ENCODE measurements at regions not wholly inside any gene's neighbourhood (a gene's known extent, or its start where the extent isn't known, plus 50 kb on each side); places are given as distances from the start of the nearest gene placed in this dataset.

DNA sequence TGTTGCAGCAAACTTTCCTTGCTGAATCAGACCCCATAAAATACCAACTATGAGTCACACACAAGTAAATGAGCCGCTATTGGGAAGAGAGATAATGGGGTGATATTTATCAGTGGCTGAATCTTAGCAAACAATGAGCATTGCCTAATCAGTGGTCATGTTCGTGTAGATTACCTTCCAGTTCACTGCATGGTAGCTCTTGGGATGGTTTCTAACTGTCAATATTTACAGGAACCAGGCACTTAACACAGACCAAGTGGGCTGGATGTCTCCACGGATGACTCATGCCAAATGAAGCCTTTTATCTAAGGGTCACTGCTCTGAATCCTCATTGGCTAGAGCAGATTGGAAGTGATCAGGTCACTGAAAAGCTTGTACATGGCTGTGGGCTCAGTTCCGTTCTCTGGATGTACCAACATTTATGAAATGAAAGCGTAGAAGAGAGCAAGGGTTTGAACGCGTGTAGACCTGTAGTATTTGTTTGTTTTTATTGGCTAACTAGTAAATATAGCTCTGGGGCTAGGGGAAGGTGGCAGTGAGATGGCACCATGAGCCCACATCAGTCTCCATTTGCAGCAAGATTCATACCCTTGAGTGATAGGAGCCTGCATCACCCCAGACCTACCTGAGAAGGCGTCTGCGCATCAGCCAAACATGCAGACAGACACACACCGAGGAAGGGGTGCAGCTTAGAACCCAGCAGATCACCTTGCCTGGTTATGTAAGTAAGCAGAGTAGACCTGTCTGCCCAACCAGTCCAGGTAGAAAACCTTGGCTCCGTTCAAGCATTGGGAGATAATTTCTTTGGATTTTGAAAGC is 153.3 kb downstream of the TOMM20 start:
- DNase-seq (no peak), ATAC-seq (peak; percentile 10)

DNA sequence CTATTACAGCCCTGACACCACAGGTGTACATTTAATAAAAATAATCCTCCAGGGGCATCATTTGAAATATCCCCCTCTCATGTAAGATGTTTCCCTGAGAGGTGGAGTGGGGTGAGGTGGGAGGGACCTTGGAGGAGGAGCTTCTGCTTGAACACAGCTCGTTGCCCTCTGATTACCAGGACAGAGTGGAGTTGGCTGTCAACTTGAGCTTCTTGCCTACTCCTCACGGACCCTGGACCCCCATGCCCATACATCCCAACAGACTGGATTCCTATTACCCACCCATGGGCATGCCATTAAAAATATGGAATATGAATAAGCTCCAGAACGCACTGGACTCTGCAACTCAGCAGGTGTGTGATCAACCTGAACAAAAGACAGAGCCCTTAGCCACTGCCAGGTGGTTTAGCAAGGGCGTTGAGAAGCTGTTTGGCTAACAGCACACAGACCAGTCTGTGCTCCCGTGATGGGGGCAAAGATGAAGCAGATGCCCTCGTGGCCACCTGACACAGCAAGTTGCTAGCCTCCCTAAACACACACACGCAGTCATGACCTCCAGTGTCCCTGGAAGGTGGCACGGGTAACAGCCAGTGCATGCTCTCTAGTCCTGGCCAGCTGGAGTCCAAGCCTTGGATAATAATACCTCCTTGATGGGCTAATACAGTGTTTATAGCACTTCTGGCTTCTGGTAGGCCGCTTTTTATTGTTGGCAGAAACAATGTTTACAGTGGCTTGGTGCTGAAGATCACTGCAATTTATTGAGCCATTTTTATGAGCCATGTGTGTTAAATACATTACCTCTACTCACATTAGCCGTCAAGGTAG is 155.0 kb downstream of the TOMM20 start:
- DNase-seq (no peak), ATAC-seq (no peak)
- peaks cover 2% of the 10 kb centered on the region for H3K9me3 Mint-ChIP-seq
- peaks cover 70% of the 10 kb centered on the region for H3K4me1 Mint-ChIP-seq (ENCODE audit: low read depth)
- ChIA-PET CTCF (interaction anchor here (1.0 to 1.4 kb wide), 5 partner anchors 11 to 144 kb away, joined by 3 to 4 read pairs (median 4); no protein-coding TSS in a partner anchor), POLR2A (interaction anchor here (0.6 to 1.3 kb wide), 2 partner anchors 11 to 155 kb away, joined by 3 to 4 read pairs; partner anchors contain the start of gene TOMM20)
- TF ChIP-seq, protein P1, sequence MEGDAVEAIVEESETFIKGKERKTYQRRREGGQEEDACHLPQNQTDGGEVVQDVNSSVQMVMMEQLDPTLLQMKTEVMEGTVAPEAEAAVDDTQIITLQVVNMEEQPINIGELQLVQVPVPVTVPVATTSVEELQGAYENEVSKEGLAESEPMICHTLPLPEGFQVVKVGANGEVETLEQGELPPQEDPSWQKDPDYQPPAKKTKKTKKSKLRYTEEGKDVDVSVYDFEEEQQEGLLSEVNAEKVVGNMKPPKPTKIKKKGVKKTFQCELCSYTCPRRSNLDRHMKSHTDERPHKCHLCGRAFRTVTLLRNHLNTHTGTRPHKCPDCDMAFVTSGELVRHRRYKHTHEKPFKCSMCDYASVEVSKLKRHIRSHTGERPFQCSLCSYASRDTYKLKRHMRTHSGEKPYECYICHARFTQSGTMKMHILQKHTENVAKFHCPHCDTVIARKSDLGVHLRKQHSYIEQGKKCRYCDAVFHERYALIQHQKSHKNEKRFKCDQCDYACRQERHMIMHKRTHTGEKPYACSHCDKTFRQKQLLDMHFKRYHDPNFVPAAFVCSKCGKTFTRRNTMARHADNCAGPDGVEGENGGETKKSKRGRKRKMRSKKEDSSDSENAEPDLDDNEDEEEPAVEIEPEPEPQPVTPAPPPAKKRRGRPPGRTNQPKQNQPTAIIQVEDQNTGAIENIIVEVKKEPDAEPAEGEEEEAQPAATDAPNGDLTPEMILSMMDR (IDR thresholded peaks at IDR 0.05) = no peak
- intact Hi-C loops (cut with micrococcal nuclease) = no loop called here
- peaks cover 2% of the 10 kb centered on the region for H3K36me3 Mint-ChIP-seq (ENCODE audit: low read depth)
- no peak overlapping the region for H3K4me3 Mint-ChIP-seq
- no peaks in the 10 kb centered on the region for H3K27me3 Mint-ChIP-seq
- peak overlapping the region; percentile 5 for H3K27ac Mint-ChIP-seq

More for the DNA sequence above, 153.3 kb downstream of the TOMM20 start:
- TF ChIP-seq, protein P1 (IDR thresholded peaks at IDR 0.05) = no peak
- Mint-ChIP-seq H3K4me1 (ENCODE audit: low read depth) (peaks cover 76% of the 10 kb centered on the region), H3K27ac (peak overlapping the region; percentile 69), H3K4me3 (no peak overlapping the region), H3K9me3 (peaks cover 2% of the 10 kb centered on the region), H3K27me3 (no peaks in the 10 kb centered on the region), H3K36me3 (ENCODE audit: low read depth) (peaks cover 4% of the 10 kb centered on the region)
- CTCF ChIA-PET = interaction anchor here (0.7 to 2.1 kb wide), 7 partner anchors 13 to 476 kb away, joined by 3 to 6 read pairs (median 3); no protein-coding TSS in a partner anchor
- POLR2A ChIA-PET = interaction anchor here (1.2 to 3.1 kb wide), 3 partner anchors 13 to 40 kb away, joined by 4 to 12 read pairs (median 4); no protein-coding TSS in a partner anchor
- intact Hi-C loops (cut with micrococcal nuclease) = no loop called here

DNA sequence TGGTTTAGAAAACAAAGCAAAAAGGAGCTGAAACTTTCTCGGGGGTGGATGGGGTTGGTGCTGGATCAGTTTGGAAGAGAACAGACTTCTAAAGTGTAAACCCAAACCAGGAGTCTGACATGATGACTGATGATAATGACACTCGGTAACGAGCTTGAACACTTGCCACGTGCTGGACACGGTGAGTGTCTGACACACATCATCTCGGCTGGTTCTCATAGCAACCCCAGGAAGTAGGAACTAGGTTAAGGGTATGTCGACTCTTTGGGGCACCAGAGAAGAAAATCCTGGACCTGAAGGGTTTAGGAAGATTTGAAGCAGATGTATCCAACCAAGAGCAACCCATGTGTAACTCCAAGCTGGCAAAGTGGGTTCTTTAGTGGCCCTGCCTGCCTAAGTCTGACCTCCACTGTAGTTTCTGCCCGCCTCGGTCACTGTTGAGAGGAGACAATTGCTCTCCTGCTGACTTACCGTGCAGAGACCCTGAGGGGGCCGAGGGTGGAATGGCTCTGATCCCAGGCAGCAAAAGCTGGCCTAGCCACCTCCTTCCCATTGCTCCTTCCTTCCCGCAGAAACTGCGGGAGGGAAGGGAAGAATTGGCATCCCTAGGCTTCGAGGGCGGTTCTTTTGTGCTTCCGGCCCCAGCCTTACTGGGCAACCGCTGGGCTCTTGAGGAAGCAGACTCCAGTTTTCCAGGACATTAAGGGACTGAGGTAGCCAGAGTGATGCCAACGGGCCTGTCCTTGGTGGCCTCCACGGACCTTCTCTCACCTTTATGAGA is 156.0 kb downstream of the TOMM20 start:
- peak; percentile 25 for ATAC-seq
- peaks cover 2% of the 10 kb centered on the region for H3K9me3 Mint-ChIP-seq
- H3K27ac Mint-ChIP-seq = peak overlapping the region; percentile 81

DNA sequence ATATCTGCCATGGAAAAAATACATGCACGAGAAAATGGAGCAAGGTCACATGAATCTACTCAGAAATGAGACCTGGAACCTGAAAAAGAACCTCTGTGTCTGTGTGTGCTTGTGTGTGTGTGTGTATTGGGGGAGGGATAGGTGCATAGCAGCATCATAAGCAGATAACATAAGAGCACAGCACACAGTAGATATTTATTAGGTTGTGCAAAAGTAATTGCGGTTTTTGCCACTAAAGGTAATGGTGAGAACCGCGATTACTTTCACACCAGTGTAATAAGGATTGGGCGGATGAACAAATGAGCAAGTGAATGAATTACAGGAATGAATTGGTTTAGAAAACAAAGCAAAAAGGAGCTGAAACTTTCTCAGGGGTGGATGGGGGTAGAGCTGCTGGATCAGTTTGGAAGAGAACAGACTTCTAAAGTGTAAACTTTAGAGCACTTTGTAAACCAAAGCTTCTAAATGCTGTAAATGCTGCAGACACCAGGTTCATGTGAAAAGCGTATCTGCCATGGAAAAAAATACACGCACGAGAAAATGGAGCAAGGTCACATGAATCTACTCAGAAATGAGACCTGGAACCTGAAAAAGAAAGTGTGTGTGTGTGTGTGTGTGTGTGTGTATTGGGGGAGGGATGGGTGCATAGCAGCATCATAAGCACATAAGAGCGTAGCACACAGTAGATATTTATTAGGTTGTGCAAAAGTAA is 156.9 kb downstream of the TOMM20 start:
- DNase-seq (no peak), ATAC-seq (peak; percentile 38)
- H3K9me3 Mint-ChIP-seq = peaks cover 2% of the 10 kb centered on the region
- ChIA-PET CTCF (interaction anchor here (1.1 kb wide), 1 partner anchor 46 kb away, joined by 3 read pairs; no protein-coding TSS in a partner anchor), POLR2A (interaction anchor here (0.6 to 0.9 kb wide), 4 partner anchors 8 to 361 kb away, joined by 3 read pairs; partner anchors contain the start of gene IRF2BP2)
- H3K4me1 Mint-ChIP-seq (ENCODE audit: low read depth) = peaks cover 59% of the 10 kb centered on the region
- no peak overlapping the region for H3K4me3 Mint-ChIP-seq
- intact Hi-C loops (cut with micrococcal nuclease) = no loop called here
- peaks cover 2% of the 10 kb centered on the region for H3K36me3 Mint-ChIP-seq (ENCODE audit: low read depth)
- H3K27ac Mint-ChIP-seq = peak overlapping the region; percentile 81
- TF ChIP-seq, protein P1 (IDR thresholded peaks at IDR 0.05) = no peak
- no peaks in the 10 kb centered on the region for H3K27me3 Mint-ChIP-seq

More for the DNA sequence above, 156.0 kb downstream of the TOMM20 start:
- Mint-ChIP-seq H3K36me3 (ENCODE audit: low read depth) (peaks cover 2% of the 10 kb centered on the region), H3K27me3 (no peaks in the 10 kb centered on the region), H3K4me1 (ENCODE audit: low read depth) (peaks cover 64% of the 10 kb centered on the region), H3K4me3 (no peak overlapping the region)
- ChIA-PET POLR2A (interaction anchor here (0.6 to 0.9 kb wide), 3 partner anchors 8 to 356 kb away, joined by 3 read pairs; no protein-coding TSS in a partner anchor), CTCF (interaction anchor here (1.1 kb wide), 2 partner anchors 39 to 45 kb away, joined by 3 to 4 read pairs; no protein-coding TSS in a partner anchor)
- TF ChIP-seq, protein P1 (IDR thresholded peaks at IDR 0.05) = no peak
- DNase-seq = no peak
- intact Hi-C loops (cut with micrococcal nuclease) = no loop called here

Measured in activated CD8-positive, alpha-beta T cell treated with anti-CD3 and anti-CD28 coated beads for 36 hours (primary cell).